Sciatic nerve (tissue), 2 donors: ENCODE measurements at regions not wholly inside any gene's neighbourhood (a gene's known extent, or its start where the extent isn't known, plus 50 kb on each side); places are given as distances from the start of the nearest gene placed in this dataset.

Experiments used
- ATAC-seq: fragments of 200-7000 bp; cut with Tn5 transposase; one replicate; pipeline ENCODE4 v1.9.1; 2020; ENCODE audit warnings: mild to moderate bottlenecking, moderate library complexity
- DNase-seq: peaks from one replicate; pipeline ENCODE4 v3.0.0-alpha.2; 2020; ENCODE audit warnings: low spot score
- intact Hi-C: fragments of 100-400 bp; cut with DNase I; formaldehyde crosslinking; loops from one replicate; pipeline ENCODE4 v1.14.2; 2022
- donor health status: DM: no; HTN: no; CAD: no.
- donor health status: DM: no; HTN: no; CAD: no.

DNA sequence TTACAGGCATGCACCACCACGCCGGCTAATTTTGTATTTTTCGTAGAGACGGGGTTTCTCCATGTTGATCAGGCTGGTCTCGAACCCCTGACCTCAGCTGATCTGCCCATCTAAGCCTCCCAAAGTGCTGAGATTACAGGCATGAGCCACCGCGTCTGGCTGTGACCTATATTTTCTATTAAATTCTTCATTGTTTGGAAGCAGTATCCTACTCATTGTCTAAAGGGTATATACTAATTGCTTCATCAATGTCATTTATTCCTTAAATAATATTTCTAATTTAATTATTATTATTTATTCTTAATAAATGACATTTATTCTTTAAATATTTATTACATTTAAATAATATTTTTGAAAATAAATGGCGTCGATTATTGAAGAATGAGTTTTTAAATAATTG is 817.3 kb upstream of the API5 start:
- ATAC-seq (no peak), DNase-seq (no peak)
- intact Hi-C loops, result no loop called here

DNA sequence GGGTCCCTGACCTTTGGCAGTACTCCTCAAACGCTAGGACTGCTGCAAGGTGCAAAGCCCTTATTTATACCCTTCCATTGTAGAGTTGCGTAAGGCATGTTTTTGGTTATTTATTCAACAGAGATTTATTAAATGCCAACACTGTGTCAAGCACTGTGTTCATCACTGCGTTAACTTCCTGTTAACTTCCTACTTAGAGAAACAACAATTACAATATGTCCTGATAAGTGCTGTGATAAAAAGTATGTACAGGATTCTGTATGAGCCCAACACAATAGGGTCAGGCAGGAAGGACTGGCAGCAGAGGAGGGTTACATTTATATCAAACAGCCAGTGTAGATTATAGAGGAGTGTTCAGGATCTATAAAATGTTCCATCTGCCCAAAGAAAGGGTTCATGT is 812.8 kb upstream of the API5 start:
- ATAC-seq (no peak), DNase-seq (no peak)
- intact Hi-C loops, result no loop called here

DNA sequence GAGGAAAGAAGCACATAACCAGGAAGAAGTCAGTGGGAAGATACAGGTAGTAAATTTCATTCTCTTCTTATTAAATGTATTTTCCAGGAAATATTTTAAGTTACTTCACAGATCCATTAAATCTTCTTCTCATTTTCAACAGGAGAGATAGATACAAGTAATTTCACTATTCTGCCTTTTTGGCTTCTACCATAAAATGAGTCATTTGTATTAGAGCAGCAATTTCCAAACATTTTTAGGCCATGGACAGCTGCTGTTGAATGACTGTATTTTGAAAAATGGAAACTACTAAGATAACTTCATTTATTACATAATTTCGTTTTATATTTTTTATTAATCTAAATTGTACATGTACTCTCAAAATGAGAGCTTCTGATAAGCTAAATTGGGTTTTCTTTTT is 809.6 kb upstream of the API5 start:
- ATAC-seq (no peak), DNase-seq (no peak)
- intact Hi-C loops, result no loop called here

DNA sequence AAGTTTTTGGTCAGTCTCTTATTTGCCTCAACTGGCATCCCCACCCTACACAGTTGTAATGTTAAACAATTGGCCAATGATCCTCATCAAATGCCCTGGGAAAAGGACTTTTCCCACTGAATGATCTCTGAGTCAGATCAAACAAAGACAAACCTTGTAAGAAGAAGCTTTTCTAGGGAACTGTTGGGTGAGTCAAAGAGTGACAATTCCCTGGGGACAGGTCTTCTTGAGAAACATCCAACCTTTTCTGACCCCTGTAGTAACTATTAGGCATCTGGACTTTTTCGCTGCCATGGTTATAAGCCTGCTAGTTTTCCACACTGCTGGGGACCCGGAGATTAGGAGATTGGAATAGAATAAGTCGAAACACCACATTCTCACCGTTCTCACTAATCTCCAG is 789.8 kb upstream of the API5 start:
- ATAC-seq (no peak), DNase-seq (no peak)
- intact Hi-C loops, result no loop called here

DNA sequence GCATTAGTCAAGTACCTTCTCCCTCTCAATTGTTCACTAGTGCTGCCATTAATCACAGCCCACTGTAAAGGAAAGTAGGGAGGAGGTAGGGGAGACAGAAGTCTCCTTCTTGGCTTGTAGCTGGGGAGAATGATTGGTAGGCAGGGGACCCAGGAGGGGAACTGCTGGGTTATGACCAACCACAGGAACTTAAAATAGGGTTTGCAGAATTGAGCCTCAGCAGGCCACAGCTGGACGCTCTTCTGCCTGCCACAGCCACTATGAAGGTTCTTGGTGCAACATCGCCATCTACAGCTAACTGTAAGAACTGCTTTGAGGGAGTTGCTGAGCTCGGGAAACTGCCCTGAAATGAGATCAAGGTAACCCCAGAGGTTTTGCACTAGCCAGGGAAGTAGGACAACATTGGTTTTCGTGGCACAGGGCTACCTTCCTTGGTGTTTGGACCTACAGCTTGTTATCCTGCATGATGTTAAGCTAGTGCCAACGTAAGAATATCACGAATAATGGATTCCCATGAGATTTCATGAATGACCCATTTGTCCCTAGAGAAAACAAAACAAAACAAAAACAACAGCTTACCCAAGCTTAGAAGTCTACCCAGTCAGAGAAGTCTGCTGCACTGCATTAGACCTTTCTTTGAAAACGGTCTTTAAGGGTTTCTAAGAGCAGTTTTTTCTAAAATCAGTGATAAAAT is 787.1 kb upstream of the API5 start:
- ATAC-seq, result peak; percentile 38
- intact Hi-C loops, result no loop called here
- peak; percentile 51 for DNase-seq

DNA sequence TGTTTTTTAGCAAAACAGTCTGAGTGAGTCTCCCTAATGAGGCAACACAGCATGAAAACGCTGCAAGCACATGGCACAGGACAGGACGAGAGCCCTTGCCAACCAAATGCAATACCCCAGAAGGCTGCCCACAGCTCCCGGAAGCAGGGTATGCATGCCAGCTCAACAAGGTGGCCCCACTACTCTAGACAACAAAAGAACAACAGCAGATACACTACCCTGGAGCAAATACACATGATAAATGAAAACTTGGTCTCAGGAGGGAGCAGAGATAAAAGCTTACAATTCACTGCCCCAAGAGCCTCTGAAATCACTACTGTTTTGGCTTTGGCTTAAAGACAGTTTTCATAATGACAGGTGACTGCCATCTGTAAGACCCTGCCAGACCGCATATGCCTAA is 785.4 kb upstream of the API5 start:
- no peak for ATAC-seq
- DNase-seq, result no peak
- intact Hi-C loops, result no loop called here

DNA sequence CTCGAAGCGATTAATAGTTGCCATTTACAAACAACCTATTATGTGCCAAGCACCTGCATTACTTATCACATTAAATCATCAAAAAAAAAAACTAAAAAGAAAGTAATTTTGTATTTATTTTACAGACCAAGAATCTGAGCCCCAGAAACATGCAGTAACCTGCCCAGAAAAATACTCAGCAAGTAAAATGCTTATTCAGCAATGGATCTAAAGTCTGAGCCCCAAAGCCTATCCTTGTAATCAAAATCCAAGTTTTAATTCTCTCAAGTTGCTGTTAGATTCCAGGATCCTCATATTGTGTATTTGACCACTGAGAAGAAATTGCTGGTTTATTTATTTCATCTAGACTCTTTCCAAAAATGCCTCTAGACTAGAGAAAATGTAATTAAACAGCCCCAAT is 783.3 kb upstream of the API5 start:
- DNase-seq (no peak), ATAC-seq (no peak)
- intact Hi-C loops, result no loop called here

DNA sequence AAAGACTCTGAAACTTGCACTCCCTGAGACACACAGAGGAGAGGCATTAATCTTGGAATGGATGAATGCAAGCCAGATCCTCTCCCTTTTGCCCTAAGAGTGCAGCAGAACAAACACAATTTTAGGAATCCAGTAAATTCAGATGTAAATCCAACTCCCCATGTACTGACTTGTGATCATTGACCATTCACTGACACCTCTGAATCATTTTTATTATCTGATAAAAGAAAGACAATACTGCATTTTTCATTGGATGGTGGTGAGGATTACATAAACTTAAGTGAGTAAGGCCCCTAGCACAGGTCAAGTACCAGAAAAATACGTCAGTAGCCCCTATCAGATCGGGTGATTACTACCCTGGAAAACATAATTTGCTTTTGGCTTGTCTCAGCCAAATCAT is 782.9 kb upstream of the API5 start:
- no peak for DNase-seq
- no peak for ATAC-seq
- intact Hi-C loops, result no loop called here

DNA sequence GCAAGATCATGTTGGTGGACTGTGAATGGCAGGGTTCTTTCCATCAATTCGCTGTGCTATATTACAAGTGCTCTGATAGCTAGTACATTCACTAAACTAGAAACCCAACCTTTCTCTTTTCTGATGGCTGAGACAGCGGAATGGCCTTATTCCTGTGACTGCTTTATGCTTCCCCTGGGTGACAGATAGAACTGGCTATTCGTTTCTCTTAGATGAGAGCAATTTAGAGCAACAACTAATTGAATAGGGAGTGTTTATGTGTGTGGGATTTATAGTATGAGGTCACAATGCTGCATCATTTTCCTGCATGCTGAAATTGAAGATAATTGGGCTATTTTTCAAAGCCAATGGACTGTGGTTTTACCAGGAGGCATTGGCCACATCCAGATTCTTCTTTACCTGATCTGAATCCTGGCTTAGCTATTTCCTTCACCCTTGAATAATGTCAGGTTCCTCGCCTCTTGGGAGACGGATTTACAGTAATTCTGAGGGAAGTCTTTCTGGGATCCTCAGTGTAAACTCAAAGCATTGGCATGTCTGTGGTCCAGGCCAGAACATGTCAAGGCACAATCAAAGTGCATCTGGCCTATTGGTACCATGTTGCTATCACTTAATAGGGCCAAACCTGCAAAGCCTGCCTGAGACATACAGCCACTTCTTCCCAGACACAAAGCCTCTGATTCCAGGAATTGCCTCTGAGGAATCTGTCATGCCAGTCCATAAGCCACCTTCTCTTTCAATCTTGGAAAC is 775.0 kb upstream of the API5 start:
- DNase-seq, result no peak
- intact Hi-C loops, result no loop called here
- no peak for ATAC-seq

DNA sequence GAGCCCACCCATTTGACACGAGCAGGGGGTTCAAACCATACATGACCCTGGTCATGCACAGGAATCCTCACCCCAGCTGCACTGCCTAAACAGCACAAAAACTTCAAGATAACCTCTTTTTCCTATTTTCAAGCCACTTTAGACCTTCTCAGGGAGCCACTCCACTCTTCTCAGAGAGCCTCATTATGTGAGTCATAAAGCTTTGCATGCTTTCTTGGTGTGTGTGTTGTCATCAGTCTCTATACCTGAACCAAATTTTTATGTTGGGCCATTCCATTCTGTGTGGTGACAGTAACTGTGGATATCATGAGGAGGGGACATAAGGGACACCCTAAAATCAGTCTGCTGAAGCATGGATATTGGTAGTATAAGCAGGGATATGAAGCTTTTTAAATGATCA is 769.5 kb upstream of the API5 start:
- no peak for ATAC-seq
- no peak for DNase-seq
- intact Hi-C loops, result no loop called here

DNA sequence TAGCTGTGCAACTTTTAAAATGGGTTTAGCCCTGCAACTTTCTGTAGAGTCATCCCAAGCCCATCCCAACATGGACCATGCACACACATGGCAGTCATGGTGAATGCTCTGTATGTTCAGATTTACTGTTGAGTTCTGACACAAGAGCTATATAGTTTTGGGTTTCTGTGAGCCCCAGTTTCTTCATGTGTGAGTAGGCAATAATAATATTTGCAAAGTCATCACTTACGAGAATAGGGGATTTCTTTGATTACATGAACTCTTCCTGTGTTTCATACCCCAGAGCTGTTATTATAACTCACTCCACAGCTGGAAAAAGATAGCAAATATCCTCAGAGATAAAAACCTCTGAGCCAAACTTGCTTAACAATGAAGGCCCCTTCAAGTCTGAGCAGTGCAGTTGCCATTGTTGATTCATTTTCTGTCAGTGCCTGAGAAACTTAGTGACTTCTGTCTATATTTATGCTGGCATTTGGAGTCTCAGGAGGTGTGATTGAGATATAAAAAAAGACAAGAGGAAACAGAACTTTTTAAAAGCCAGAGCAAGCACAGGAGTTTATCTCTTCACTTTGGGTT is 767.9 kb upstream of the API5 start:
- intact Hi-C loops, result no loop called here
- ATAC-seq, result no peak
- DNase-seq, result no peak

DNA sequence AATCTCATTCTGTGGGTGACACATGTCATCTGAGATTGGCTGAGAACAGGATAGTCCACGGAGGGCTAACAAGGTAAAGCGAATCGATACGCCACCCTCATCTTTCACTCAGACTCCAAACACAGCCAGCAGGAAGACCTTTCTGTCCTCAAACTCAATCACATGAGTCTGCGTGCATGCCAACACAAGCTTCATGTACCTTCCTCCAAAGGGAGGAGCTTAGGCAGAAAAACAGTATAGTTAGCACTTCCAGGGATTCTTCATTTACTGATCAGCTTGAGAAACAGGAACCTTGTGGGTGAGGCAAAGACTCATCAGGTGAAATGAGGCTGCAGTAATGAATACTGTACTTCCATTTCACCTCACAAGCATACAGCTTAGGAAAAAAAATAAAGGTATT is 767.1 kb upstream of the API5 start:
- ATAC-seq (no peak), DNase-seq (no peak)
- intact Hi-C loops, result no loop called here

DNA sequence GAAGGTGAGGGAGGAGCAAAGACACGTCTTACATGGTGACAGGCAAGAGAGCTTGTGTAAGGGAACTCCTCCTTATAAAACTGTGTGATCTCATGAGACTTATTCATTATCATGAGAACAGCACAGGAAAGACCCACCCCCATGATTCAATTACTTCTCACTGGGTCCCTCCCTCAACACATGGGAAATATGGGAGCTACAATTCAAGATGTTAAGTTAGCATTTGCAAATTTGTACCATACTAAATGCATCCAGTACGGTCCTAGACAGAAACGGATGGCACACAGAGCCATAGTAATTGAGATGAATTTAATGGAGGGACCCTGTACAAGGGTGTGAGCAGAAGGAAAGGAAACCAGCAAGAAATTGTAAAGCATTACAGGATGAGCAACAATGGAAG is 765.8 kb upstream of the API5 start:
- no peak for ATAC-seq
- intact Hi-C loops, result no loop called here
- no peak for DNase-seq

DNA sequence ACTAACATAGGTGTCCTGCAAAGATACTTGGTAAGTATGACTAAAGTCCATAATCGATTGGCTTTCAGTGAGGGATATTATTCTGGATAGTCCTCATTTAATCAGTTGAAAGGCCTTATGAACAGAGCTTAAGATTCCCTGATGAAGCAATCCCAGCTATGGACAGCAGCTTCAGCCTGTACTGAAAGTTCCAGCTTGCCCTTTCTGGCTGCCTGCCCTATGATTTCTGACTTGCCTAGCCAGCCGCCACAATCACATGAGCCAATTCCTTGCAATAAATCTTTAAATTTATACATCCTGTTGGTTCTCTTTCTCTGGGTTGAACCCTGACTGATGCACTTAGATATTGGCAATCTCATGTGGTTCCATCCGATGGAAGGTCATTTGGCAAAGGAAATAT is 759.0 kb upstream of the API5 start:
- intact Hi-C loops, result no loop called here
- DNase-seq (no peak), ATAC-seq (no peak)

DNA sequence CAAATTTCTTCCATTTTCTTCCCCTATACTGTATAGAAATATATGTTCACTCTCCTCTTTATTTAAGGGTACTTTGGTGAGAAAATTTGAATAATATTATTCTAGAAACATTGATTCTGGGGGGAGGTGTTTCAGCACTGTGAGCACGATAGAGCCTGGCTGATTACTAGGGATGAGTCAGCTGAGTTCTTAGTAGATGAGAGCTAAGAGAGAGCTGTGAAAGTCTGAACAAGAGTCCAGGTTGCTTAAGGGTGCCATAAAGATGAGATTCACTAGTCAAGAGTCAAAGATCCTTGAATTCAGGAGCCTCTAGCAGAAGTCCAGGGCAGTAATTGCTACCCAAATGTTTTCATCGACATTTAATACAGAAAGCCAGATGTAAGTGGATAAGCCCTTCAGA is 756.6 kb upstream of the API5 start:
- ATAC-seq (no peak), DNase-seq (no peak)
- intact Hi-C loops, result no loop called here

DNA sequence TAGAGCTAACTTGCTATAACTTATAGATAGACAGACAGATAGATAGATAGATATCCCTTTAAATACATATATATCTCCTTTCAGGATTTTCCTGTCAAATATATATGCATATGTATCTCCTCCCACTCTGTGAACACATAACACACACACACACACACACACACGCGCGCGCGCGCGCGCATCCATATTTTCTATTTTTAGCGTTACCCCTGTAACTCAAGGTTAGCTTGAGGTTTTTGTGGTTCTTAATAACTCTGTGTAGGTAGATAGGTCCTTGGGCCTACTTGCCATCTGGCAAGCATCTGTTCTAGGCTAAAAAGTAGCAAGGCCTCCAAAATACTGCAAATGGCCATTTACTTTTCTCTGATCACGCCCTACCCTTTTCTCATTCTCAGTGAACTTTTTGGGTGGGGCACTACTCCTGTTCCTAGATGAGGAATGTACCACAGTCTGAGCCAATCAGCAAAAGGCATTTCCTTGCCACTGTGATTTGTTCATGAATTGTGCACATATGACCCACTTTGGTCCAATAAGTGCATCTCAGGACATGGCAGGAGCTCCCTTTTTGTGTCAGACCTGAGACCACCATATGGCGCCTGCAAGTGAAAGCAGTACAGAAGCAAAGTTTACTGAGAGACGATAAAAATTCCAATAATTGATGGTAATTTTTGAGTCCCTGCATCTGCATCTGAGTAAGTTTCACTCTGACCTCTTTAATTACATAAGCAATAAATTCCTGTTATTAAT is 740.5 kb upstream of the API5 start:
- intact Hi-C loops, result no loop called here
- DNase-seq (no peak), ATAC-seq (no peak)

DNA sequence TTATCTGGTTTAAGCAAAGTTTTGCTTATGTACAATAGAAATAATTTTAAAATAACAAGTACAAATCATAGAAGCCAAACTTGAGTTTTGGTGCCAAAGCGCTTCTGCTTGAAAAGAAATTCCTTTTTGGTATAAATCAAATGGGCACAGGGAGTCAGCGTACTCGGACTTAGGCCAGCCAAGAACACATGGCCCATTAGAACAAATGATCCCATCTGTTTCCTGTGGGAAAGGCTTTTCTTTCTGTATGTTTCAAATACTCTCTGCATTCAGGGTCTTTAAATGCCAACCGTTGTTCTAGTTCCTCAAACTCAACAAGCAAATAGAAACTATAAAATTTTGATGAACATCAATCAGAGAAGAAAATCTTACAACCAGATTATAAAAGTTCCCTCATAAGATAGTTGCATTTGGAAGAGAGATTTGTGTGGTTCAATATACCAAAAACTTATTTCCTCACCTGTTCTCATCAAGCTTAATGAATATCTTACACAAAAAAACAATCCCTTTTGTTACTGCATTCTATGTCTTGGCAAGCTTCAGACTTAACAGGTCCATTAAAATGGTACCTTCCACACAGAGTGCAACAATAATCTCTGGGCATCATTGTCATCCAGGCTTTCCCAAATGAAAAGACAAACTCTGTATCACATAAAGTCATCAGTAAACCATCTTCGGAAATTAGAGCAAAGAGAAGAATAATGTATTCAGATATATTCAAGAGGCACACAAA is 739.8 kb upstream of the API5 start:
- intact Hi-C loops, result no loop called here
- ATAC-seq (no peak), DNase-seq (no peak)

DNA sequence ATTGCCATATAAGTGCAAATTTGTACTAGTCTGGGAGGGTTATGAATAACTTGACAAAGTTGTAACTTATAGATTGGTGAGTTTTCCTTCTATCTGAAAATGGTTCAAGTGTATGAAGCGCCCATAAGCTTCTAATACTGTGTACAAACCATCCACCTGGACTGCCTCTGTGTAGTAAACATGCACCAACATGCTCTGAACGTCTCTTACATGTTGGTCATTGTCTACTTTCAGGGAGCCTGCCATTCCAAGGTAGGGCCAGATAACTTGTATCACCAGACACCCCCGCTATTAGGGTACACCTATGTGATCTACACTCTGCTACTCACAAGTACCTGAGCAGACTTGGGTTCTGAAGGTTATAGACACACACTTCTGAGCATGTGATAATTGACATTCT is 735.5 kb upstream of the API5 start:
- intact Hi-C loops, result no loop called here
- DNase-seq, result no peak
- no peak for ATAC-seq

DNA sequence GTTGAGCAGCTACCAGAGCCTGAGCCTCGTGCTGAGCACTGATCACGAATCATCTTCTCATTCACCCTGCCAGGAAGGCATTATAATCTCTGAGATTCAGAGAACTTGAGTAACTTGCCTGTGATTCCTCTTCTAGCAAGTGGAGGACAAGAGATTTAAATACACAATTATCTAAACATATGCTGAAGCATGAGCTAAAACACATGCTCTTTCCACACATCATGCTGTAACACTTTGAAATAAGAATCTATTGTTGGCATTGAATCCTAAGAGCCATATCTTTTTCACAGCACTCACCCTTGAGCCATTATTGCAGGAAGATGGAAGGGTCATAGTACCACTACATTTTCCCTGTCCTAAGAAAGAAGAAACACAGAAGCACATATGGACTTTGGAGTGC is 722.5 kb upstream of the API5 start:
- ATAC-seq, result no peak
- DNase-seq, result no peak

More for the DNA sequence above, 722.5 kb upstream of the API5 start:
- intact Hi-C loops, result no loop called here
